GM19035 (cell line): ENCODE measurements at regions not wholly inside any gene's neighbourhood (a gene's known extent, or its start where the extent isn't known, plus 50 kb on each side); places are given as distances from the start of the nearest gene placed in this dataset.
"Not testable (repeated sequence)": the region's sequence is repeated elsewhere in the genome, so short reads cannot be mapped to it uniquely, and the experiment has no call there.

Source experiments
- ATAC-seq: cut with Tn5 transposase; IDR thresholded peaks from one replicate; pipeline ENCODE4 v1.9.1; 2021; ENCODE audit not compliant: unreplicated experiment

DNA sequence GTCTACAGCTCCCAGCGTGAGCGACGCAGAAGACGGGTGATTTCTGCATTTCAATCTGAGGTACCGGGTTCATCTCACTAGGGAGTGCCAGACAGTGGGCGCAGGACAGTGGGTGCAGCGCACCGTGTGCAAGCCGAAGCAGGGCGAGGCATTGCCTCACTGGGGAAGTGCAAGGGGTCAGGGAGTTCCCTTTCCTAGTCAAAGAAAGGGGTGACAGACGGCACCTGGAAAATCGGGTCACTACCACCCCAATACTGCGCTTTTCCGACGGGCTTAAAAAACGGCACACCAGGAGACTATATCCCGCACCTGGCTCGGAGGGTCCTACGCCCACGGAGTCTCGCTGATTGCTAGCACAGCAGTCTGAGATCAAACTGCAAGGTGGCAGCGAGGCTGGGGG is 95.6 kb downstream of the GPX5 start:
- ATAC-seq: not testable (repeated sequence)

DNA sequence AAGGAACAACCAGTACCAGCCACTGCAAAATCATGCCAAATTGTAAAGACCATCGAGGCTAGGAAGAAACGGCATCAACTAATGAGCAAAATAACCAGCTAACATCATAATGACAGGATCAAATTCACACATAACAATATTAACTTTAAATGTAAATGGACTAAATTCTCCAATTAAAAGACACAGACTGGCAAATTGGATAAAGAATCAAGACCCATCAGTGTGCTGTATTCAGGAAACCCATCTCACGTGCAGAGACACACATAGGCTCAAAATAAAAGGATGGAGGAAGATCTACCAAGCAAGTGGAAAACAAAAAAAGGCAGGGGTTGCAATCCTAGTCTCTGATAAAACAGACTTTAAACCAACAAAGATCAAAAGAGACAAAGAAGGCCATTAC is 97.6 kb downstream of the GPX5 start:
- ATAC-seq: not testable (repeated sequence)

DNA sequence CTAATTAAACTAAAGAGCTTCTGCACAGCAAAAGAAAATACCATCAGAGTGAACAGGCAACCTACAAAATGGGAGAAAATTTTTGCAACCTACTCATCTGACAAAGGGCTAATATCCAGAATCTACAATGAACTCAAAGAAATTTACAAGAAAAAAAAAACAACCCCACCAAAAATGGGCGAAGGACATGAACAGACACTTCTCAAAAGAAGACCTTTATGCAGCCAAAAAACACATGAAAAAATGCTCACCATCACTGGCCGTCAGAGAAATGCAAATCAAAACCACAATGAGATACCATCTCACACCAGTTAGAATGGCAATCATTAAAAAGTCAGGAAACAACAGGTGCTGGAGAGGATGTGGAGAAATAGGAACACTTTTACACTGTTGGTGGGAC is 100.7 kb downstream of the GPX5 start:
- ATAC-seq: not testable (repeated sequence)

DNA sequence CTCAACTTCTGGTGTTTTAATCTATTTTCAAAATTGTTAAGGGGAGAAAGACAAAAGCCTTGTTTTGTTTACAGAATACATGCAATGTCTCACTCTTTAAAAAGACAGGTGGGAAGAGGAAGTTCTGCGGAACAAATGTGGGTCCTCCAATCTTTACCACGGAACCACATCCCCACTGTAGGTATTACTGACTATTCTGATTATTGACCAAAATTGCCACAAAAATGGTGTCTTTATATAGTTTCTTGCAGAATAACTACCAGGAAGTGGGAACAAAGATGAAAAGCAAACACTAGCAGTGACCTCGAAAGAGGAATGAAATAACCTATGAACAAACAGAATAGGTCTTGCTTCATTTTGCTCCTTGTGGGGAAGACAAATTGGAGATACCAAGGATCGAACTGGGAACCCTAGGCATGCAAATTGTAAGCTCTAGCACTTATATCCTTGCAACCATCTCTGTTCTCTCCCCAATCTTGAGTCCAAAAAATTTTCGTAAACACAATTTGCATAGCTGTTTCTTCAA is 106.7 kb downstream of the GPX5 start:
- ATAC-seq: no peak

DNA sequence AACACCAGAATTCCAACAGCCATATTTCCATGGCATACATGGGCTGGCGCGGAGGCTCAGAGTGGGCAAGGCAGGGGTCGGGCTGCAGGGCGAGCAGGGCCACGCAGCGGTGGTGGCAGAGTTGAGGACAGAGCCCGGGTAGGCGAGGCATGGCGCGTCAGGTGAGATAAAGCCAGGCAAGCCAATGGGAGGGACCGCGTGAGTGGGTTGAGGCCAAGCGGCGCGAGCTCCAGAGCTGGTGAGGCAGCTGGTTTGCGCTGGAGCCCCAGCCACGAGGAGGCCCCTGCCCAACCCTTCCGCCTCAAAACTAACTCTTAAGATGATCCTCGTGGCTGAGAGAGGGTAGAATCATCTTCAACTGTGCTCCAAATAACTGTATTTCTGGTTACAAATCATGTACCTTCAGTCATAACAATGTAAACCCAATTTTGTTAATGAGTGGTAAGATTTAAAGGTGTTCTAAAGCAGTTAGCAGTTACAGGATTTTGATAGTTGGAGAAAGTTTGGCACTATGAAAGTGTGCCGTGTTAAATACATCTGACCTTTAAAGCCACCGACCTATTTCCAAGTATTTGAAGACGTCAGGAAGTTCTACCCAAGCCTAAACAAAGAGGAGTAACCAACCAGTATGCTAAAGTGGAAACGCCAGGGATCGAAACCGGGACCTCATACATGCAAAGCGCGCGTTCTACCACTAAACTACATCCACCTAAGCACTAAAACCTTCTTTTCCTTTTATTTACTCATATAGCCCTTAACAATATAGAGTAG is 107.9 kb downstream of the GPX5 start:
- ATAC-seq: no peak

DNA sequence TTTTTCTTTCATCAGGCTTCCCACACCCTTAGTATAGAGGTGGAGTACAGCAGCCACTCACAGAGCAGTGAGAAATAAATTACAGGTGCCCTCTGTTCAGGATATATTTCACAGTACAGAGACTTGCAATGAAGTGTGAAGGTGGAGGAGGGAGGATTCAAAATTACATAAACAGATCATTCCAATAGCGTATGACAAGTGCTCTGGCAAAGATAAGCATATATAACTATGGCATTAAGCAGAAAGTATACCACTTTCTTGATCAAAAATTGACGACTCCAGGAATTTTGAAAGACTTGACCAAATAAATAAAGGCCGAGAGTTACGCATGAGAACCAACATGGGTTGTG is 108.7 kb downstream of the GPX5 start:
- no peak for ATAC-seq

- no peak for ATAC-seq
Observed at GRCh38 chr6:28634761-28635546, 109.3 kb downstream of the GPX5 start.

DNA sequence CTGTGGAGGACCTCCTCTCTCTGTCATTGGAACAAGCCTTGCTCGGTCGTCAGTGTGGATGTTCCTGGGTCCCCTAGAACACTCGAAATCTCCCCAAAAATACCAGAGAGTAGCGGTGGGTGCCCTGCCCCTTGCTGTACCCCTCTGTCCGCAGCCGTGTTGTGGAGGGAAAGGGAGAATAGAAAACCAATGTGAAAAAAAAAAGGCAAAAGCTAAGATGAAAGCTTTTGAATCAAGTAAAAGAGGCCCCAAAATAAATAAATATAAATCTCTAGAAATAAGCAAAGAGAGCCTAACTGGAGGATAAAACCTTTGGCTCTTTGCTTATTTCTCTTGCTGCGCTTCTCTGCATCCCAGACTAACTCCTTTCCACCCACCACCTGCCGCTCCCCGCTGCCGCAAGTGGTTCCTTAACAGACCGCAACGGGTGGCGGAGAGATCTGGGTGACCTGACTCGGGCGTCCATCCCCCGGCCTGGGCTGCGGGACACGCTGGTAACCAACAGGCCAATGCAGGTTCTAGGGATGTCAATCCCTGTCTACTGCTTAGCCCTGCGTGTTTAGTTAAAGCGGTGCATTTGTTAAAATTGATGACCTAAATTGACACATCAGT is 110.0 kb downstream of the GPX5 start:
- no peak for ATAC-seq

GRCh38 chr6:28638787-28639430 is 113.2 kb downstream of the GPX5 start:
- no peak for ATAC-seq

- not testable (repeated sequence) for ATAC-seq
Observed at GRCh38 chr6:28639445-28640290, 114.0 kb downstream of the GPX5 start.

- no peak for ATAC-seq
Observed at GRCh38 chr6:28643017-28643740, 117.5 kb downstream of the GPX5 start.

DNA sequence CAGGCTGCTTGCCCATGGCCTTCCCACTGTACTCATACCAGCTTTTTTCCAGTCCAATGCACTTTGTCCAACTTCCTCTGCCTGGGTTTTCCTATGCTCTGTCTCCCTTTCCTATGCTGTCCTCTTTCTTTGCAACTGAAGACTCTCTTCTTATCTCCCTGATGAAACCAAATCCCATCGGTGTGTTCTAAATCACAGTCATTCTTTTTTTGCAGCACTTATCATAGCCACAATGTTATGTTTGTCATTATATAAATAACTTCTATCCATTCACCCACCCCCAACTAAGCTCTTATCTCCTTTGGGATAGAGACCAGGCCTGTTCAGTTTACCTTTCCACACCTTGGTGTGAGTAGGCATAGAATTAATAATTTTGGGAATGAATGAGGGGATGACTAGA is 121.0 kb downstream of the GPX5 start:
- ATAC-seq: no peak

DNA sequence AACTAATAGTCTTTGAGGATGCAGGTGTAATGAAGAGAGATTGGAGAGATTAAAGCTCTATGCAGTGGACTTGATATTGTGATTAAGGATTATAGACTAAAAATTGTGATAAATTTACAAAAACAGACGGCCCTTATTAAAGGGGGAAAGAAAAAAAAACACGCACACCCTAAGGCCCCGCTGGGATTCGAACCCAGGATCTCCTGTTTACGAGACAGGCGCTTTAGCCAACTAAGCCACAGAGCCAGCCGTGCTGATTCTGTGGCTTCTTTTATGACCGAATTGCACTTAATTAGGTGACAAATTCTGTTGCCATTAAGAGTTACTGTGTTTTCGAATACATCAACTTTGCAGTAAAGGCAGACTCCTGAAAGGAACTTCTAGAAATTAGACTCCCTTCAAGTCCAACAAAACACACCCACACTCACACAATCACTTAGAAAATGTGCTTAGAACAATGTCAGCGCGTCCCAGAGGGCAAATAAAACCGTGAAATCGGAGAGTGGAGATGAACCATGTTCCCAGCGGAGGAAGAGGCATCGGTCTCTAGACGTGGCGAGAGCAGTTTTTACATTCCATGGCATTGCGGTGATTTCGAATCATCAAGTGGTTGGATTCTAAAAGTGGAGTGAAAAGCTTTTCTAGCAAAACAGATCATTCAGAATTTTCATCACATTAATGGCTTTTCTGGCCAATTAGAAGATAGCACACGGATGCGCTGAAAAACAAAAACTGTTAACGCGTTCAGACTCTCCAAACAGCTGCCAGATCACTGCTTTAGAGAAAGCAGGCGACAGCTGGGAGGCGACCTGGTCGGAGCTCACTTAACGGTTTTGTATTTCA is 122.6 kb downstream of the GPX5 start:
- ATAC-seq: peak; percentile 54

DNA sequence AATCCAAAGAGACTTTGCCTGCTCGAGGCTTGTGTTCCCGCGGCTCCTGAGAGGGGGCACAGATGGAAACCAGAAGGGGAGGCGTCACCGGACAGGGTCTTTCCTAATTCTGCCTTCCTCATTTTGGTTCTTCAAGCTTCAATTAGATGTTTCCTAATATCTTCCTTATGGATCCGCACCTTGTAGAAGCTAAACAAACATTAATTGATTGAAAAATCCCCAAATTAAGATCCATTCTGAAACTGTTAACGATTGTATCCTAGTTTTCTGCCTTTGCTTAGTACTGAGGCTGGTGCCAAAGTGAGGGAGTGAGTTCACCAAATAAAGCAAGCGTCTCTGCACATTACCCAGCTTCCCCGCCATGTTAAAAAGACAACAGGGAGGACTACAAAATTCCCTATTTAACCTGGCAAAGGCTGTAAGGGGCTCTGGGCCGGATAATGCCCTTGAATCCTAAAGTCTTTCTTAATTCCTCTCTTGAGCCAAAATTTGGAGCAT is 123.2 kb downstream of the GPX5 start:
- ATAC-seq: no peak

GRCh38 chr6:28651161-28651560 is 125.5 kb downstream of the GPX5 start:
- no peak for ATAC-seq

DNA sequence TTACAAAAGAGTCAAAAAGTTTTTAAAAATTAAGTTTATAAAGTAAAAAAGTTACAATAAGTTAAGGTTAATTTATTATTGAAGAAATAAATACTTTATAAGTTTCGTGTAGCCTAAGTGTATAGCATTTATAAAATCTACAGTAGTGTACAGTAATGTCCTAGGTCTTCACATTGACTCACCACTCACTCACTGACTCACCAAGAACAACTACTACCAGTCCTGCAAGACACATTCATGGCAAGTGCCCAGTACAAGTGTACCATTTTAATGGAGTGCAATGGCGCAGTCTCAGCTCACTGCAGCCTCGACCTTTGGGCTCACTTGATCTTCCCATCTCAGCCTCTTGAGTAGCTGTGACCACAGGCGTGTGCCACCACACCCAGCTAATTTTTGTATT is 128.2 kb downstream of the GPX5 start:
- no peak for ATAC-seq

GRCh38 chr6:28655164-28655563 is 129.5 kb downstream of the GPX5 start:
- no peak for ATAC-seq

GRCh38 chr6:28656715-28657114 is 131.0 kb downstream of the GPX5 start:
- ATAC-seq: no peak

DNA sequence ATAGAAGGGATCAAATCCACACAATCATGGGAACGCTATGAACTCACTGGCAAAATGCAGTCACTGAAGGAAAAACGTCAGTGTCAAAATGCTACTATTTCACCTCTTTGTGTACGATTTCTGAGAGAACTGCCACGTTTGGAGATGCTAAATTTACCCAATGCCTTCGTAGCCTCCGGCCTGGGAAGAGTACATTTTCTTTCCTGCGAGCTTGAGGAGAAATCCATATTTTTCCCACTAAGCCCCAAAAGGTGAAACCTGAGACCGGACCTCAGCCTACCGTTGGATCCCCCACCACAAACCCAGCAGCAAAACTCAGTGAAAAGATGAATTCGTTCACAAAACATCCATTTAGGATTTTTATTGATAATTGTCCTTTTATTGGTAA is 131.7 kb downstream of the GPX5 start:
- no peak for ATAC-seq
